Lung (tissue), 11 donors: ENCODE measurements at regions not wholly inside any gene's neighbourhood (a gene's known extent, or its start where the extent isn't known, plus 50 kb on each side); places are given as distances from the start of the nearest gene placed in this dataset.

Experiments used
- ATAC-seq: fragments of 200-7000 bp; cut with Tn5 transposase; one replicate; pipeline ENCODE4 v1.9.1; 2020; ENCODE audit warnings: moderate number of reproducible peaks; ENCODE audit not compliant: insufficient read depth, low FRiP score
- DNase-seq, 3 donors: peaks; one replicate each; pipeline ENCODE4 v3.0.0-alpha.2; 2013 to 2017
- H3K27ac ChIP-seq, 2 donors: one replicate each; pipeline ENCODE4 v1.5.1; 2013; ENCODE audit warnings: mild to moderate bottlenecking in 2 of 2, moderate library complexity in 2 of 2, control low read depth in 1 of 2, inconsistent platforms in 1 of 2, low read depth in 1 of 2, low read length in 1 of 2
- H3K27me3 ChIP-seq, 3 donors: one replicate each; pipeline ENCODE4 v1.5.1; 2013; ENCODE audit warnings: low read length in 2 of 3; ENCODE audit not compliant: control insufficient read depth in 3 of 3, insufficient read depth in 3 of 3
- H3K36me3 ChIP-seq, 4 donors: one replicate each; pipeline ENCODE4 v1.5.1; 2013; ENCODE audit warnings: low read length in 4 of 4, mild to moderate bottlenecking in 1 of 4, moderate library complexity in 1 of 4; ENCODE audit not compliant: control insufficient read depth in 4 of 4, insufficient read depth in 4 of 4
- H3K4me1 ChIP-seq, 5 donors: one replicate each; pipeline ENCODE4 v1.5.1; 2013; ENCODE audit warnings: low read length in 5 of 5, mild to moderate bottlenecking in 2 of 5, moderate library complexity in 1 of 5; ENCODE audit not compliant: control insufficient read depth in 5 of 5, insufficient read depth in 5 of 5
- H3K4me3 ChIP-seq: one replicate; pipeline ENCODE4 v1.5.1; 2013; ENCODE audit warnings: mild to moderate bottlenecking, control low read depth, moderate library complexity
- H3K9ac ChIP-seq, 2 donors: one replicate each; pipeline ENCODE4 v1.5.1; 2013; ENCODE audit warnings: low read length in 2 of 2, control low read depth in 1 of 2; ENCODE audit not compliant: insufficient read depth in 1 of 2
- H3K9me3 ChIP-seq, 4 donors: one replicate each; pipeline ENCODE4 v1.5.1; 2013; ENCODE audit warnings: low read length in 3 of 4, mild to moderate bottlenecking in 1 of 4, moderate library complexity in 1 of 4; ENCODE audit not compliant: control insufficient read depth in 4 of 4, insufficient read depth in 3 of 4
- CTCF ChIP-seq: IDR thresholded peaks from 2 replicates; pipeline ENCODE4 v1.5.1; 2012; ENCODE audit warnings: mild to moderate bottlenecking; ENCODE audit errors: control extremely low read depth, extremely low read depth
- WGBS, 2 donors: extraction: QIAGEN DNeasy Blood & Tissue Kit; methylation state at CpG; one replicate each; pipeline ENCODE4 v1.1.7; 2013; 5-methylcytosine and 5-hydroxymethylcytosine counted together
- donor health status: control.
- donor health status: control.
- donor health status: Bipolar disorder and iron deficiency.
- donor health status: healthy.
- donor health status: DM: yes; HTN: yes; CAD: no.

GRCh38 chr5:101103874-101104273, 200.8 kb upstream of the ST8SIA4 start:
- Histone ChIP-seq H3K27me3 (no peaks in the 10 kb centered on the region), H3K9ac (no peak overlapping the region), H3K4me3 (no peak overlapping the region), H3K36me3 (no peaks in the 10 kb centered on the region), H3K9me3 (no peaks in the 10 kb centered on the region), H3K4me1 (no peaks in the 10 kb centered on the region), H3K27ac (no peak overlapping the region)
- ATAC-seq (no peak), DNase-seq (no peak)
- 56 to 85% methylated on average over 1 of the region's 1 CpG for WGBS, 2 donors
- TF ChIP-seq CTCF = no peak

GRCh38 chr5:101102506-101102905, 199.4 kb upstream of the ST8SIA4 start:
- no peak overlapping the region for H3K27ac ChIP-seq
- DNase-seq = no peak
- no peak overlapping the region for H3K4me3 ChIP-seq
- no peak for TF ChIP-seq CTCF
- no peak for ATAC-seq
- no peaks in the 10 kb centered on the region for H3K27me3 ChIP-seq
- H3K4me1 ChIP-seq = no peaks in the 10 kb centered on the region
- H3K36me3 ChIP-seq = no peaks in the 10 kb centered on the region
- H3K9me3 ChIP-seq = no peaks in the 10 kb centered on the region
- no peak overlapping the region for H3K9ac ChIP-seq

GRCh38 chr5:101091902-101092301, 188.8 kb upstream of the ST8SIA4 start:
- 86 to 87% methylated on average over 1 of the region's 1 CpG for WGBS, 2 donors
- H3K9me3 ChIP-seq = no peaks in the 10 kb centered on the region
- no peak for ATAC-seq

More at GRCh38 chr5:101091902-101092301, 188.8 kb upstream of the ST8SIA4 start:
- H3K36me3 ChIP-seq = no peaks in the 10 kb centered on the region
- TF ChIP-seq CTCF = no peak
- no peak for DNase-seq
- no peak overlapping the region for H3K9ac ChIP-seq
- no peak overlapping the region for H3K27ac ChIP-seq
- no peaks in the 10 kb centered on the region for H3K27me3 ChIP-seq
- no peaks in the 10 kb centered on the region for H3K4me1 ChIP-seq
- no peak overlapping the region for H3K4me3 ChIP-seq
